ENCODE measurements at regions not wholly inside any gene's neighbourhood (a gene's known extent, or its start where the extent isn't known, plus 50 kb on each side); places are given as distances from the start of the nearest gene placed in this dataset.

DNA sequence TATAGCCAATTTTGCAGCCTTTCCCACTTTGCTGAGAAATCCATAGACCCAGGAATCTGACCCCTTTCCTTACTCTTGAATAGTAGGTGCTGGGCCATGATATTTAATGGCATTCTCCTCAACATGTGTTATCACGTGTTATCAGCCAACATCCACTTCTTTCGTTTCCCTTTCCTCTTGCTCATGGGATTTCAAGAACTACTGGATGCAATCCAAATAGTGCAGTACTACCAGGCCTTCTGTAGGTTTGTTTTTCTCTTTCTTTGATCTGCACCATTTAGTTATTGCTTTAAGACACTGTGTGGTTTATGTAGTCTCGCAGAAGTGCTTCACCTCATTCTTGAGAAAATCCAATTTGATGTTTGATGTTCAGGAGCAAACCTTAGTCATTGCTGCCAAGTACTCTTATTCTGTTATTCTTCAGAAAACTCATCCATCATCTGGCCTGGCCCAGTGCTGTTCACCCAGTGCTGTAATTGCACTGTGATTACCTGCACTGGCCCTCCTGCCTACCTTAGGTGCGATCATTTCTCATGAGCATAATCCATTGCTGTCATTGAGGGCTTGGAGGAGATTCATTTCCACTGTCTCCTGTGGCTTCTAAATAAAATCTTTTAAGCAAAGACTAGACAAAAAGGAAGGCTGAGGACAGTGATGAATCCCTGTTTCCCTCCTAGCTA lies 315.3 kb downstream of the BMPER start:
- in situ Hi-C loops (cut with MboI; ENCODE audit: low pct_ligation_motif_present in 1 of 4, low pct_unique_long_range_greater_than_20kb in 1 of 4, low sequenced_read_pairs in 3 of 4) (no loop called here), intact Hi-C loops (cut with DNase I; ENCODE audit: low total_unique reads) (no loop called here)
- Histone ChIP-seq H3K9me3 (no peaks in the 10 kb centered on the region), H3K27ac (no peak overlapping the region), H3K36me3 (no peaks in the 10 kb centered on the region), H3K27me3 (no peaks in the 10 kb centered on the region), H3K4me1 (no peaks in the 10 kb centered on the region), H3K4me3 (no peak overlapping the region)
- DNase-seq = no peak
- no peak for TF ChIP-seq EP300 (IDR thresholded peaks at IDR 0.05; ENCODE audit: low read depth)
- no peak for TF ChIP-seq POLR2AphosphoS5 (IDR thresholded peaks at IDR 0.05)
- TF ChIP-seq, protein P1, sequence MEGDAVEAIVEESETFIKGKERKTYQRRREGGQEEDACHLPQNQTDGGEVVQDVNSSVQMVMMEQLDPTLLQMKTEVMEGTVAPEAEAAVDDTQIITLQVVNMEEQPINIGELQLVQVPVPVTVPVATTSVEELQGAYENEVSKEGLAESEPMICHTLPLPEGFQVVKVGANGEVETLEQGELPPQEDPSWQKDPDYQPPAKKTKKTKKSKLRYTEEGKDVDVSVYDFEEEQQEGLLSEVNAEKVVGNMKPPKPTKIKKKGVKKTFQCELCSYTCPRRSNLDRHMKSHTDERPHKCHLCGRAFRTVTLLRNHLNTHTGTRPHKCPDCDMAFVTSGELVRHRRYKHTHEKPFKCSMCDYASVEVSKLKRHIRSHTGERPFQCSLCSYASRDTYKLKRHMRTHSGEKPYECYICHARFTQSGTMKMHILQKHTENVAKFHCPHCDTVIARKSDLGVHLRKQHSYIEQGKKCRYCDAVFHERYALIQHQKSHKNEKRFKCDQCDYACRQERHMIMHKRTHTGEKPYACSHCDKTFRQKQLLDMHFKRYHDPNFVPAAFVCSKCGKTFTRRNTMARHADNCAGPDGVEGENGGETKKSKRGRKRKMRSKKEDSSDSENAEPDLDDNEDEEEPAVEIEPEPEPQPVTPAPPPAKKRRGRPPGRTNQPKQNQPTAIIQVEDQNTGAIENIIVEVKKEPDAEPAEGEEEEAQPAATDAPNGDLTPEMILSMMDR (IDR thresholded peaks at IDR 0.05) = no peak
- no peak for TF ChIP-seq POLR2A (IDR thresholded peaks at IDR 0.05)
- WGBS, 2 donors (ENCODE audit: low coverage in 1 of 2) = 59 to 68% methylated on average over 3 to 4 of the region's 4 CpGs

DNA sequence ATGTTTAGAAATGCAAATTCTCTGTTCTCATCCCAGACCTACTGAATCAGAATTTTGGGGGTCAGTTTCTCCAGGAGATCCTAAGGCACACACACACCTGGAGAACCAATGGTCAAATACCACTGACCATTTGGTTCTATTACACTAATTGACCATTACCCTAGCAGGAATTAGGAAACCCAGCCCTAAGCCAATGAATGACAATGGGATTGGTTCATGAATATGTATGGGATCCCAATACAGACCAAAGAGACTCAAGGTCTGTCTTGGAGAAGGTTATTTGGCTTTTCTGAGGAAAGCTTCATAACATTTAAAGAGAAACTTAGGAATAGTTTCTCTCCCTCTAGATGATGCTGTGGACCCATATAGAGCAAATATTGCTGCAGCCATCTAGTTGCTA lies 317.0 kb downstream of the BMPER start:
- no peaks in the 10 kb centered on the region for H3K4me1 ChIP-seq
- in situ Hi-C loops (cut with MboI; ENCODE audit: low pct_ligation_motif_present in 1 of 4, low pct_unique_long_range_greater_than_20kb in 1 of 4, low sequenced_read_pairs in 3 of 4) (no loop called here), intact Hi-C loops (cut with DNase I; ENCODE audit: low total_unique reads) (no loop called here)
- no peak overlapping the region for H3K27ac ChIP-seq
- DNase-seq = no peak
- H3K27me3 ChIP-seq = no peaks in the 10 kb centered on the region
- H3K36me3 ChIP-seq = no peaks in the 10 kb centered on the region
- no peak overlapping the region for H3K4me3 ChIP-seq
- no peaks in the 10 kb centered on the region for H3K9me3 ChIP-seq
- TF ChIP-seq EP300 (IDR thresholded peaks at IDR 0.05; ENCODE audit: low read depth) (no peak), POLR2A (IDR thresholded peaks at IDR 0.05) (no peak)
- TF ChIP-seq, protein P1 (IDR thresholded peaks at IDR 0.05) = no peak

GRCh38 chr7:34222722-34223121 lies 317.4 kb downstream of the BMPER start:
- Histone ChIP-seq H3K27me3 (no peaks in the 10 kb centered on the region), H3K4me1 (no peaks in the 10 kb centered on the region), H3K27ac (no peak overlapping the region), H3K9me3 (no peaks in the 10 kb centered on the region), H3K4me3 (no peak overlapping the region), H3K36me3 (no peaks in the 10 kb centered on the region)
- TF ChIP-seq POLR2AphosphoS5 (IDR thresholded peaks at IDR 0.05) (no peak), POLR2A (IDR thresholded peaks at IDR 0.05) (no peak), EP300 (IDR thresholded peaks at IDR 0.05; ENCODE audit: low read depth) (no peak)
- TF ChIP-seq, protein P1 (IDR thresholded peaks at IDR 0.05) = no peak
- no peak for DNase-seq
- 41 to 50% methylated on average over 1 of the region's 1 CpG for WGBS, 2 donors (ENCODE audit: low coverage in 1 of 2)
- in situ Hi-C loops (cut with MboI; ENCODE audit: low pct_ligation_motif_present in 1 of 4, low pct_unique_long_range_greater_than_20kb in 1 of 4, low sequenced_read_pairs in 3 of 4) (no loop called here), intact Hi-C loops (cut with DNase I; ENCODE audit: low total_unique reads) (no loop called here)

- DNase-seq = no peak
- Histone ChIP-seq H3K9me3 (no peaks in the 10 kb centered on the region), H3K27ac (no peak overlapping the region), H3K27me3 (no peaks in the 10 kb centered on the region), H3K4me1 (no peaks in the 10 kb centered on the region), H3K4me3 (no peak overlapping the region), H3K36me3 (no peaks in the 10 kb centered on the region)
- WGBS, 2 donors (ENCODE audit: low coverage in 1 of 2) = 0 to 49% methylated on average over 1 of the region's 1 CpG
- in situ Hi-C loops (cut with MboI; ENCODE audit: low pct_ligation_motif_present in 1 of 4, low pct_unique_long_range_greater_than_20kb in 1 of 4, low sequenced_read_pairs in 3 of 4) = no loop called here
- intact Hi-C loops (cut with DNase I; ENCODE audit: low total_unique reads) = no loop called here
- no peak for TF ChIP-seq POLR2A (IDR thresholded peaks at IDR 0.05)
- TF ChIP-seq, protein P1 (IDR thresholded peaks at IDR 0.05) = no peak
- no peak for TF ChIP-seq POLR2AphosphoS5 (IDR thresholded peaks at IDR 0.05)
- TF ChIP-seq EP300 (IDR thresholded peaks at IDR 0.05; ENCODE audit: low read depth) = no peak
These were observed 318.9 kb downstream of the BMPER start for GRCh38 chr7:34224281-34224680.

Measured in transverse colon (tissue), 4 donors.